ENCODE measurements at regions not wholly inside any gene's neighbourhood (a gene's known extent, or its start where the extent isn't known, plus 50 kb on each side); places are given as distances from the start of the nearest gene placed in this dataset.

DNA sequence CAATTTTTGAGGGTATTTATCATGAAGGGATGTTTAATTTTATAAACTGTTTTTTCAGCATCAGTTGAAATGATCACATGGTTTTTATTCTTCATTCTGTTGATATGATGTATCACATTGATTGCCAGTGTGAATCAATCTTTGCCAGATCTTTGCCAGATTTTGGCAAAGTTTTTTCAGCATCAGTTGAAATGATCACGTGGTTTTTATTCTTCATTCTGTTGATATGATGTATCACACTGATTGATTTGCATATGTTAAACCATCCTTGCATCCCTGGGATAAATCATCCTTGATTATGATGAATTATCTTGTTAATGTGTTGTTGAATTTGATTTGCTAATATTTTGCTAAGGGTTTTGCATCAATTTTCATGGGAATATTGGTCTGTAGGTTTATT is 140.9 kb upstream of the TAS2R1 start:
- BruUV-seq (replicated peaks): no TSS peak
- no peak for TF ChIP-seq CTCF (conservative IDR thresholded peaks at IDR 0.05)
- TF ChIP-seq EZH2 (IDR thresholded peaks at IDR 0.05; ENCODE audit: low read depth): no peak
- no peaks in the 10 kb centered on the region for H4K20me1 ChIP-seq (ENCODE audit: insufficient read depth)
- no peak overlapping the region for H2AFZ ChIP-seq
- intact Hi-C loops (cut with micrococcal nuclease; ENCODE audit: unreplicated experiment): no loop called here
- no peaks in the 10 kb centered on the region for H3F3A ChIP-seq (ENCODE audit: insufficient read depth, low read depth)
- H3K9me2 ChIP-seq (ENCODE audit: insufficient read depth): no peaks in the 10 kb centered on the region
- no peak overlapping the region for H3K4me3 ChIP-seq
- H3K4me2 ChIP-seq: no peak overlapping the region
- H3K9me3 ChIP-seq (ENCODE audit: insufficient read depth, low read depth): no peaks in the 10 kb centered on the region
- H3K27me3 ChIP-seq (ENCODE audit: insufficient read depth, low read depth): no peaks in the 10 kb centered on the region
- peaks cover 8% of the 10 kb centered on the region for H3K4me1 ChIP-seq (replicated peaks; ENCODE audit: insufficient read depth)
- H3K79me2 ChIP-seq (ENCODE audit: low read depth): no peaks in the 10 kb centered on the region
- no peak for DNase-seq
- no peak overlapping the region for H3K27ac ChIP-seq
- POLR2A ChIA-PET (ENCODE audit: unreplicated experiment): no interaction called here
- CTCF ChIA-PET: no interaction called here
- H3K36me3 ChIP-seq (ENCODE audit: low read depth): no peaks in the 10 kb centered on the region

- Histone ChIP-seq H3K4me2 (peak overlapping the region; percentile 24; the same call in 1 of the 2 replicates), H3K27ac (no peak overlapping the region), H4K20me1 (ENCODE audit: insufficient read depth) (no peaks in the 10 kb centered on the region), H3K79me2 (ENCODE audit: low read depth) (no peaks in the 10 kb centered on the region), H3K27me3 (ENCODE audit: insufficient read depth, low read depth) (no peaks in the 10 kb centered on the region), H3K9me2 (ENCODE audit: insufficient read depth) (no peaks in the 10 kb centered on the region), H2AFZ (0 out of 2 replicates have a peak overlapping the region, but pooled peaks have one; percentile 11), H3F3A (ENCODE audit: insufficient read depth, low read depth) (no peaks in the 10 kb centered on the region), H3K4me1 (replicated peaks; ENCODE audit: insufficient read depth) (peaks cover 13% of the 10 kb centered on the region), H3K36me3 (ENCODE audit: low read depth) (no peaks in the 10 kb centered on the region), H3K9me3 (ENCODE audit: insufficient read depth, low read depth) (no peaks in the 10 kb centered on the region), H3K4me3 (no peak overlapping the region)
- intact Hi-C loops (cut with micrococcal nuclease; ENCODE audit: unreplicated experiment): no loop called here
- ChIA-PET POLR2A (ENCODE audit: unreplicated experiment) (no interaction called here), CTCF (no interaction called here)
- TF ChIP-seq EZH2 (IDR thresholded peaks at IDR 0.05; ENCODE audit: low read depth) (no peak), CTCF (conservative IDR thresholded peaks at IDR 0.05) (no peak)
- peak in 1 of 2 experiments; percentile 58 for DNase-seq
- BruUV-seq (replicated peaks): no TSS peak
Measured at GRCh38 chr5:9766581-9766980, 136.4 kb upstream of the TAS2R1 start.

- peak in 1 of 2 experiments; percentile 21 for DNase-seq
- H2AFZ ChIP-seq: 0 out of 2 replicates have a peak overlapping the region, but pooled peaks have one; percentile 11
- CTCF ChIA-PET: no interaction called here
- no TSS peak for BruUV-seq (replicated peaks)
- POLR2A ChIA-PET (ENCODE audit: unreplicated experiment): no interaction called here
- intact Hi-C loops (cut with micrococcal nuclease; ENCODE audit: unreplicated experiment): no loop called here
- no peak overlapping the region for H3K27ac ChIP-seq
- no peaks in the 10 kb centered on the region for H3K27me3 ChIP-seq (ENCODE audit: insufficient read depth, low read depth)
- no peaks in the 10 kb centered on the region for H3K79me2 ChIP-seq (ENCODE audit: low read depth)
- no peaks in the 10 kb centered on the region for H3K9me3 ChIP-seq (ENCODE audit: insufficient read depth, low read depth)
- TF ChIP-seq EZH2 (IDR thresholded peaks at IDR 0.05; ENCODE audit: low read depth) (no peak), CTCF (conservative IDR thresholded peaks at IDR 0.05) (no peak)
- H4K20me1 ChIP-seq (ENCODE audit: insufficient read depth): no peaks in the 10 kb centered on the region
- no peak overlapping the region for H3K4me2 ChIP-seq
- H3F3A ChIP-seq (ENCODE audit: insufficient read depth, low read depth): no peaks in the 10 kb centered on the region
- H3K9me2 ChIP-seq (ENCODE audit: insufficient read depth): no peaks in the 10 kb centered on the region
- no peak overlapping the region for H3K4me3 ChIP-seq
- peaks cover 13% of the 10 kb centered on the region for H3K4me1 ChIP-seq (replicated peaks; ENCODE audit: insufficient read depth)
- no peaks in the 10 kb centered on the region for H3K36me3 ChIP-seq (ENCODE audit: low read depth)
Measured at GRCh38 chr5:9765419-9766140, 135.4 kb upstream of the TAS2R1 start.
